ENCODE measurements at regions not wholly inside any gene's neighbourhood (a gene's known extent, or its start where the extent isn't known, plus 50 kb on each side); places are given as distances from the start of the nearest gene placed in this dataset.

- WGBS, 2 donors, result 73 to 87% methylated on average over 5 of the region's 5 CpGs
- no peak for TF ChIP-seq CTCF (IDR thresholded peaks at IDR 0.05; ENCODE audit: control extremely low read depth, extremely low read depth)
- H3K4me3 ChIP-seq, result no peak overlapping the region
- DNase-seq (no peak), ATAC-seq (ENCODE audit: insufficient read depth, low FRiP score) (no peak)
- H3K9me3 ChIP-seq (ENCODE audit: control insufficient read depth in 4 of 4, insufficient read depth in 3 of 4, low read length in 3 of 4), result no peaks in the 10 kb centered on the region
- peaks cover 0 to 6% (median 0%) of the 10 kb centered on the region in 5 donors for H3K4me1 ChIP-seq (ENCODE audit: control insufficient read depth in 5 of 5, insufficient read depth in 5 of 5, low read length in 5 of 5)
- no peaks in the 10 kb centered on the region for H3K27me3 ChIP-seq (ENCODE audit: control insufficient read depth in 3 of 3, insufficient read depth in 3 of 3, low read length in 2 of 3)
- H3K27ac ChIP-seq (ENCODE audit: low read depth in 1 of 2, low read length in 1 of 2), result no peak overlapping the region
- no peaks in the 10 kb centered on the region for H3K36me3 ChIP-seq (ENCODE audit: control insufficient read depth in 4 of 4, insufficient read depth in 4 of 4, low read length in 4 of 4)
- no peak overlapping the region for H3K9ac ChIP-seq (ENCODE audit: insufficient read depth in 1 of 2, low read length in 2 of 2)
Measured at GRCh38 chr2:157052685-157053224, 204.8 kb upstream of the GALNT5 start.

GRCh38 chr2:157053876-157054275, 203.6 kb upstream of the GALNT5 start:
- Histone ChIP-seq H3K9ac (ENCODE audit: insufficient read depth in 1 of 2, low read length in 2 of 2) (no peak overlapping the region), H3K27me3 (ENCODE audit: control insufficient read depth in 3 of 3, insufficient read depth in 3 of 3, low read length in 2 of 3) (no peaks in the 10 kb centered on the region), H3K27ac (ENCODE audit: low read depth in 1 of 2, low read length in 1 of 2) (no peak overlapping the region), H3K9me3 (ENCODE audit: control insufficient read depth in 4 of 4, insufficient read depth in 3 of 4, low read length in 3 of 4) (no peaks in the 10 kb centered on the region), H3K4me3 (no peak overlapping the region), H3K36me3 (ENCODE audit: control insufficient read depth in 4 of 4, insufficient read depth in 4 of 4, low read length in 4 of 4) (no peaks in the 10 kb centered on the region), H3K4me1 (ENCODE audit: control insufficient read depth in 5 of 5, insufficient read depth in 5 of 5, low read length in 5 of 5) (peaks cover 0 to 6% (median 0%) of the 10 kb centered on the region in 5 donors)
- TF ChIP-seq CTCF (IDR thresholded peaks at IDR 0.05; ENCODE audit: control extremely low read depth, extremely low read depth), result no peak
- DNase-seq, result no peak
- 87 to 90% methylated on average over 1 of the region's 1 CpG for WGBS, 2 donors
- no peak for ATAC-seq (ENCODE audit: insufficient read depth, low FRiP score)

- H3K9ac ChIP-seq (ENCODE audit: insufficient read depth in 1 of 2, low read length in 2 of 2), result no peak overlapping the region
- peak in 2 of 3 donors; percentile 60 to 61 for DNase-seq
- H3K27ac ChIP-seq (ENCODE audit: low read depth in 1 of 2, low read length in 1 of 2), result no peak overlapping the region
- H3K27me3 ChIP-seq (ENCODE audit: control insufficient read depth in 3 of 3, insufficient read depth in 3 of 3, low read length in 2 of 3), result no peaks in the 10 kb centered on the region
- H3K36me3 ChIP-seq (ENCODE audit: control insufficient read depth in 4 of 4, insufficient read depth in 4 of 4, low read length in 4 of 4), result no peaks in the 10 kb centered on the region
- no peak for TF ChIP-seq CTCF (IDR thresholded peaks at IDR 0.05; ENCODE audit: control extremely low read depth, extremely low read depth)
- WGBS, 2 donors, result 18 to 44% methylated on average over 2 of the region's 2 CpGs
- peaks cover 0 to 6% (median 0%) of the 10 kb centered on the region in 5 donors for H3K4me1 ChIP-seq (ENCODE audit: control insufficient read depth in 5 of 5, insufficient read depth in 5 of 5, low read length in 5 of 5)
- H3K9me3 ChIP-seq (ENCODE audit: control insufficient read depth in 4 of 4, insufficient read depth in 3 of 4, low read length in 3 of 4), result no peaks in the 10 kb centered on the region
- ATAC-seq (ENCODE audit: insufficient read depth, low FRiP score), result no peak
- no peak overlapping the region for H3K4me3 ChIP-seq
Measured at GRCh38 chr2:157055660-157056199, 201.8 kb upstream of the GALNT5 start.

Measured in lung (tissue), 11 donors.